ENCODE measurements at regions not wholly inside any gene's neighbourhood (a gene's known extent, or its start where the extent isn't known, plus 50 kb on each side); places are given as distances from the start of the nearest gene placed in this dataset.

GRCh38 chr14:48944809-48945208, 641.4 kb downstream of the RPS29 start:
- TF ChIP-seq JUND (IDR thresholded peaks at IDR 0.05) (no peak), ATF3 (IDR thresholded peaks at IDR 0.05) (no peak), NR2F2 (IDR thresholded peaks at IDR 0.05) (no peak), YY1 (IDR thresholded peaks at IDR 0.05) (no peak), GABPA (IDR thresholded peaks at IDR 0.05 in 1 of 2, conservative IDR thresholded peaks at IDR 0.05 in 1 of 2) (no peak), FOXA1 (IDR thresholded peaks at IDR 0.05) (no peak), RAD21 (IDR thresholded peaks at IDR 0.05) (no peak), SP1 (IDR thresholded peaks at IDR 0.05) (no peak), EGR1 (IDR thresholded peaks at IDR 0.05; ENCODE audit: low read depth in 2 of 2) (no peak), RXRA (IDR thresholded peaks at IDR 0.05) (no peak), REST (IDR thresholded peaks at IDR 0.05) (no peak), FOXA2 (IDR thresholded peaks at IDR 0.05) (no peak)
- 84% methylated on average over 4 of the region's 4 CpGs for WGBS
- H3K9ac ChIP-seq (ENCODE audit: low read depth in 1 of 2, low read length in 2 of 2) = no peak overlapping the region
- DNase-seq (ENCODE audit: low spot score) = no peak
- H3K9me3 ChIP-seq (ENCODE audit: control insufficient read depth in 4 of 4, low read length in 3 of 4) = no peaks in the 10 kb centered on the region
- no peaks in the 10 kb centered on the region for H3K4me1 ChIP-seq (ENCODE audit: control insufficient read depth in 4 of 4, insufficient read depth in 4 of 4, low read length in 3 of 4)
- H3K27ac ChIP-seq (ENCODE audit: low read depth in 1 of 2, low read length in 2 of 2) = no peak overlapping the region
- peaks cover 0 to 3% (median 0%) of the 10 kb centered on the region in 4 donors for H3K27me3 ChIP-seq (ENCODE audit: control insufficient read depth in 4 of 4, insufficient read depth in 4 of 4, low read length in 3 of 4)
- no peaks in the 10 kb centered on the region for H3K36me3 ChIP-seq (ENCODE audit: control insufficient read depth in 4 of 4, insufficient read depth in 3 of 4, low read depth in 1 of 4, low read length in 3 of 4)
- H3K4me3 ChIP-seq (ENCODE audit: low read depth in 1 of 3, low read length in 3 of 3) = no peak overlapping the region

GRCh38 chr14:48943913-48944312, 642.3 kb downstream of the RPS29 start:
- Histone ChIP-seq H3K36me3 (ENCODE audit: control insufficient read depth in 4 of 4, insufficient read depth in 3 of 4, low read depth in 1 of 4, low read length in 3 of 4) (no peaks in the 10 kb centered on the region), H3K4me3 (ENCODE audit: low read depth in 1 of 3, low read length in 3 of 3) (no peak overlapping the region), H3K27ac (ENCODE audit: low read depth in 1 of 2, low read length in 2 of 2) (no peak overlapping the region), H3K4me1 (ENCODE audit: control insufficient read depth in 4 of 4, insufficient read depth in 4 of 4, low read length in 3 of 4) (no peaks in the 10 kb centered on the region), H3K9ac (ENCODE audit: low read depth in 1 of 2, low read length in 2 of 2) (no peak overlapping the region), H3K9me3 (ENCODE audit: control insufficient read depth in 4 of 4, low read length in 3 of 4) (no peaks in the 10 kb centered on the region), H3K27me3 (ENCODE audit: control insufficient read depth in 4 of 4, insufficient read depth in 4 of 4, low read length in 3 of 4) (peaks cover 0 to 3% (median 0%) of the 10 kb centered on the region in 4 donors)
- WGBS = 85% methylated on average over 4 of the region's 4 CpGs
- no peak for DNase-seq (ENCODE audit: low spot score)
- TF ChIP-seq GABPA (IDR thresholded peaks at IDR 0.05 in 1 of 2, conservative IDR thresholded peaks at IDR 0.05 in 1 of 2) = no peak
- TF ChIP-seq NR2F2 (IDR thresholded peaks at IDR 0.05) = no peak
- TF ChIP-seq MAX (IDR thresholded peaks at IDR 0.05) = no peak
- TF ChIP-seq FOXA1 (IDR thresholded peaks at IDR 0.05) = no peak
- TF ChIP-seq RXRA (IDR thresholded peaks at IDR 0.05) = no peak
- TF ChIP-seq ATF3 (IDR thresholded peaks at IDR 0.05) = no peak
- TF ChIP-seq HNF4G (IDR thresholded peaks at IDR 0.05) = no peak

- H3K9me3 ChIP-seq (ENCODE audit: control insufficient read depth in 4 of 4, low read length in 3 of 4) = no peaks in the 10 kb centered on the region
- H3K4me1 ChIP-seq (ENCODE audit: control insufficient read depth in 4 of 4, insufficient read depth in 4 of 4, low read length in 3 of 4) = no peaks in the 10 kb centered on the region
- no peaks in the 10 kb centered on the region for H3K36me3 ChIP-seq (ENCODE audit: control insufficient read depth in 4 of 4, insufficient read depth in 3 of 4, low read depth in 1 of 4, low read length in 3 of 4)
- no peak for TF ChIP-seq TAF1 (conservative IDR thresholded peaks at IDR 0.05)
- no peak for TF ChIP-seq HNF4A (conservative IDR thresholded peaks at IDR 0.05)
- TF ChIP-seq YY1 (IDR thresholded peaks at IDR 0.05) = no peak
- no peak for TF ChIP-seq FOXA1 (IDR thresholded peaks at IDR 0.05)
- no peak overlapping the region for H3K27ac ChIP-seq (ENCODE audit: low read depth in 1 of 2, low read length in 2 of 2)
- H3K9ac ChIP-seq (ENCODE audit: low read depth in 1 of 2, low read length in 2 of 2) = no peak overlapping the region
- H3K27me3 ChIP-seq (ENCODE audit: control insufficient read depth in 4 of 4, insufficient read depth in 4 of 4, low read length in 3 of 4) = no peaks in the 10 kb centered on the region
- 76% methylated on average over 10 of the region's 10 CpGs for WGBS
- DNase-seq (ENCODE audit: low spot score) = no peak
- H3K4me3 ChIP-seq (ENCODE audit: low read depth in 1 of 3, low read length in 3 of 3) = no peak overlapping the region
Measured at GRCh38 chr14:48937541-48938195, 648.5 kb downstream of the RPS29 start.
